SHP77 (cell line): ENCODE measurements at regions not wholly inside any gene's neighbourhood (a gene's known extent, or its start where the extent isn't known, plus 50 kb on each side); places are given as distances from the start of the nearest gene placed in this dataset.

Experiments
- DNase-seq, 2 experiments: peaks; one replicate each; lab custom pipeline; 2025; lab: John Stamatoyannopoulos, UW

GRCh38 chr2:146893500-146894041, 951.3 kb upstream of the ACVR2A start:
- DNase-seq = no peak

DNA sequence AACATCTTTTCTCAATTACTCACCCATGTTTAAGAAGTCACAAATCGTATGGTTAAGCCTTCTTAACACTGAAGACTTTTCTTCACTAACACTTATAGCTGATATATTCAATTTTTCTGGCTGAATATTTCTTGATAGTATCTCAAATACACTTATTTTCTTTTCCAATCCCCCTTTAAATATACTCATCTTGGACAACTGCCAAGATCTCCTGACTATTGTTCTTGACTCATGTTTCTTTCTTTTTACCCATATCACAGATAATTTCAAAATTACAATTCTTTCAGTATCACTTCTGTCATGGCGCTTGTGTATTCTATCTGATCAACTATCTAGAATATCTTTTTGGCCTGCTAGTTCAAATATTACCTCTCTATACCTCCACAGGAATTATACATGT, 954.3 kb upstream of the ACVR2A start:
- no peak for DNase-seq

DNA sequence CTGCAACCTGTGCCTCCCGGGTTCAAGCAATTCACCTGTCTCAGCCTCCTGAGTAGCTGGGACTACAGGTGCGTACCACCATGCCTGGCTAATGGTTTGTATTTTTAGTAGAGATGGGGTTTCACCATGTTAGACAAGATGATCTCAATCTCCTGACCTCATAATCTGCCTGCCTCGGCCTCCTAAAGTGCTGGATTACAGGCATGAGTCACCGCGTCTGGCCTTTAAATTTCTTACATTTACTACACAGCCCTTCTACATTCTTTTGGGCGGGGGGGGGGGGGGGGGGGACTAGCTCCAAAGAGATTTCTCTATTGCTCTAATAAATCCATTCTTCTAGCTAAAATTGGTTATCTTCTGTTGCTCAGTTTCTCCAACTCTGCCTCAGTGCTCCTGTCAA, 964.9 kb upstream of the ACVR2A start:
- DNase-seq = no peak

- DNase-seq = no peak
Measured at GRCh38 chr2:146874260-146874658, 970.6 kb upstream of the ACVR2A start.

GRCh38 chr2:146873646-146874259, 971.1 kb upstream of the ACVR2A start:
- no peak for DNase-seq

GRCh38 chr2:146873056-146873455, 971.8 kb upstream of the ACVR2A start:
- DNase-seq = no peak

- no peak for DNase-seq
Measured at GRCh38 chr2:146870691-146871090, 974.1 kb upstream of the ACVR2A start.

GRCh38 chr2:146869328-146869727, 975.5 kb upstream of the ACVR2A start:
- no peak for DNase-seq

DNA sequence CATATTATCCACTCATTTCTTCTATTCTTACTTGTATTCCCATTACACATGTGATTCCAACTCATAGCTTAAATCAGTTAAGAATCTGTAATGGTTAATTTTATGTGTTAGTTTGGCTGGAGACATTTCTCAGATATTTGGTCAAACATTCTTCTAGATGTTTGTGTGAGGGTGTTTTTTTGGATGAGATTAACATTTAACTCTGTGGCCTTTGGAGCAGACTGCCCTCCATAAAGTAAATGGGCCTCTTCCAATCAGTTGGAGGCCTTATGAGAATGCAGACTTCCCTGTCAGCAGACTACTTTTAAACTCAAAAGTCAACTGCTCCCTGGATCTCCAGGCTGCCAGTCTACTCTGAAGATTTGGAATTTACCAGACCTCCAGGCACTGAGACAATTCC, 976.8 kb upstream of the ACVR2A start:
- no peak for DNase-seq

DNA sequence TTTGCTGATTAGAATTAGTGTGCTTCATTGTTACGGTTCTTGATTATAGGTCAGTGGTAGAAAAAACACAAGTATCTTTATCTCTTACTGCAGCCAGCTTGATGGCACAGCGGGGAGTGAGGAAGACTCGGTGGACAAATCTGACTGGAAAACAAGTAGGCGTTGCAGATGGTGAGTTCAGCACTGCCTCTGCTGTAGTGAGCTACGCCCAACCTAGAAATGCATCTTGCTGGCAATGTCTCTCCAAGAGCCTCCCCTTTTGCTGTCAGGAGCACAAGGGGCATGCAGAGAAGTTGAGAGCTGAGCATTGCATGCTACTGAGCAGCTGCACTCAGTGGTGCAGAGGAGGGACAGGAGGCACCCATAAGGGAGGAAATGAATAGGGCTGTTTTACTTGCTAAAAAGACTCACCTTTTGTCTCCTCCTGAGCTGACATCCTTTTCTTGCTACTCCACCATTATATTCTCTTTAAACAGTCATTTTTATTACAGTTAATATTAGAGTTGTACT, 977.3 kb upstream of the ACVR2A start:
- DNase-seq = no peak

DNA sequence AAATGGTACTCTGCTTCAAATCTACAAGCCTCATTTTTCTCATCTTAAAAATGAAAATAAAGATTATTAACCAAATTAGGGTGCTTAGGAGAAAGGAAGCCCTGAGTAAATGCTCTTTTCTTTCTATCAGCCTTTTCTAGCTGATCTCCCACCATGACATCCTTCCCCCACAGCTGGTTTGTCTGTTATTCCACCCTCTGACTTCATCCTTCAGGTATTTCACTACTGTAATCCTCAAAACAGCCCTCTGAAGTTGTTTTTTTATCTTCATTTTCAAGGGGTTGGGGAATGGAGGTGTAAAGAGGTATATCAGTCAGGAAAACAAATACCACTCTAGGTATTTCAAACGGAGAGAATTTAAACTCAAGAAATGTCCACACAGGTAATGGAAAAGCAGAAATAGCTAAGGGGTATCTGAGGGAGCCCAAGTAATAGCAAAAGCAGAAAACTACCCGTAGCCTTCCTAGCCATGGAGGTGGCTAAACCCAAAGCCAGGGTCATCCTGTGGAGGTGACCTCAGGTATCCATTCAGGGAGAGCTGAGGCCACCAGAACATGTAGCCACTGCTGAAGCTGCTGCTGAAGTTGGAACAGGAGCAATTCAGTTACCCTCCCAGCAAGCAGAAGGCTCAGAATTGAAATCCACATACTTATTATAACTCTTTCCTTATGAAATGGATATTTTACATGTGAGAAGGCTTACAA, 990.9 kb upstream of the ACVR2A start:
- DNase-seq = no peak

- no peak for DNase-seq
Measured at GRCh38 chr2:146852661-146853060, 992.2 kb upstream of the ACVR2A start.

DNA sequence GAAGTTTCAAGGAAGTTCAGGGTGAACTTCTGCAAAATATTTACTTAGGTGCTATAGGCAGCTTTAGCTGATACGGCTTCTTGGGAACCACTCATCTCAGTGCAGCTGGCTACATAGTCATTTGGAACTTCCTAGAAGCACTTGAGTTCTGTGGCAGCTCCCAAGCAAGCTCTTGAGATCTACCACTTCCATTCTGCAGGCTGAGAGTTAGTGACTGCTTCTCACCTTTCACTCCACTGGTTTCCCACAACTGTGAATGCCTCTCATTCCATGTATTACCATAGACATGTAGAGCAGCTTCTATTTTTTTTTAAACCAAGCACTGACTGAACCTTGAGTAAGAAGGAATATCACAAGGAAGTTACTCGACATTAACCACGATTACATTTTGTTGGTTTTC, 994.1 kb upstream of the ACVR2A start:
- no peak for DNase-seq

- no peak for DNase-seq
Measured at GRCh38 chr2:146847846-146848245, 997.0 kb upstream of the ACVR2A start.

DNA sequence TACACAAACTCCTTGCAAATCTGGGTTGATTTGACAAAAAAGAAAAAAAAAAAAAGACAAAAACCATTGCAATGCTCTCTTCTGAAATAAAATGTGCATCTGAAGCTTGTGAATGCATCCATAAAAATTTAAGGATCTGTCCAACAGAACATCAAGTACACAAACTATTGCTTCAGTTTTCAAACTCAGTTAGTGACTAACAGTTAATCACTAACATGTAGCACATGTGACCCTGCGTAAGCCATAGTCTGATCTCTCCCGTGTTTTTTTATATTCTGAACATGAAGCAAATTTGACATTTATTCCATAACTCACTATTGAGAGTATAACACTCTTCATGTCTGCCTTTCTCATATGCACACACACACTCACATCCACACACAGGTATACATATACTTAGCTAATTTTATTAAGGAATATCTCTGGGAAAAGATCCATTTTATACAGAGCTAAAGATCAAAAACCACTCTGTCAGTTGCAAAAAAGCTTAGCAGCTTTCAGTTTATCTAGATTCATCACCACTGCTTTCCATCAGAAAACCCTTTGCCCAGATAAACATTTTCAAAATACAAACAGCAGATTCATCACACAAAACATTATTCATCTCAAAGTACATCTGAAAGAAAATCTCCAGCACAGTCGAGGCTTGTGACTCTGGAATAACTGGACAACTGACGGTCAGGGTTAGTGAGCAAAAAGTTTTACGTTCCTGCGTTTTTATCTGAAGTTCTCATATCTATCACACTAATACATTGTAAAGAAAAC, 1000.4 kb upstream of the ACVR2A start:
- DNase-seq = no peak

- DNase-seq = peak in 1 of 2 experiments; percentile 34
Measured at GRCh38 chr2:146837857-146838256, 1007.0 kb upstream of the ACVR2A start.

- DNase-seq = no peak
Measured at GRCh38 chr2:146826388-146826787, 1018.4 kb upstream of the ACVR2A start.

GRCh38 chr2:146821836-146822316, 1023.0 kb upstream of the ACVR2A start:
- no peak for DNase-seq

GRCh38 chr2:146820672-146821071, 1024.2 kb upstream of the ACVR2A start:
- DNase-seq = no peak

DNA sequence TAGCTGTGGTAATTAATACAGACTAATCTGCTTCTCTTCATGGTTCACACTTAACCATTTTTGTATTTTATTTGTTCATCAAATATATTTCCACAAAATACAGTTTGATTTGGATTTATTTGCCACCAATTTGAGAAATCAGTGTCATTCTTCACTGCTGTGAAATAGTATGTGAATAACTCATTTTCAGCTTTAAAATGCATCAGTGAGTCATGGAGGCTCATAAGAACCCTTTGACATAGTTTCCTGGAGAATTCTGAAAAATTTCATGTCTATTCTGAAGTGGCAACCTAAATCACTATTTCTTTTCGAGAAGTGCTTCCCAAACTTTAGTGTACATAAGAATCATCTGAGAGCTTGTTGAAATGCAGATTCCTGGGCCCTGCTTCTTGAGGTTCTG, 1026.7 kb upstream of the ACVR2A start:
- DNase-seq = no peak

DNA sequence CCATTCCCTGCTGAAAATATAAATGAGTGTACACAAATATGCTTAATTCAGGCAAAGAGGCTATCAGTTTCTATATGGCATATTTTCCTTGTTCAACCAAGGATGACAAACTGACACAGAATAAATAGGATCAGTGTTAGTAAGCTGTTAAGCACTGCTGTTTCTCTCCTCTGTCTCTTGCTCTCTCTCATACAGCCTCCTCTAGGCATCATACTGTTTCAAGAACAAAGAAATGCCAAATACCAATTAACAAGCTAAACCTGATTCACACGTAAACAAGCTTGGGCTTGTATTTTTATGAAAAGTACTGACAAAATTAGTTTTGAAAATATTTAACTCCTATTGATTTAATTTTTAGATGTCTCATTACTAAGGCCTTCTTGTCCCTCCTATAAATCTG, 1027.2 kb upstream of the ACVR2A start:
- DNase-seq = no peak

DNA sequence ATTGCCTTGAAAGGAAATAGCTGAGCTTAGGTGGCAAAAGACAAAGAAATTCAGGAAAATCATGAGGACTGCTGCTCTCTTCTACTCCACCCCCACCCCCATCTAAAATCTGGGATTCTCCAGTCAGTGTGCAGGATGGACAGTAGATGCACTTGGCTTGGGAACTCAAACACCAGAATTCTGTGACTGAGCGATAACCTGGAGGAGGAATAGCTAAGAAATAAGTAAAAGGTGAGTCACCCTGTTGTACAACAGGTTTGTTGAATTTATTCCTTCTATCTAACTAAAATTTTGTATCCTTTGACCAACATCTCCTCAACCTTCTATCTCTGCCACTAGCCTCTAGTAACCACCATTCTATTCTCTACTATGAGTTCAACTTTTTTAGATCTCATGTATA, 1029.9 kb upstream of the ACVR2A start:
- no peak for DNase-seq
